ENCODE measurements at regions not wholly inside any gene's neighbourhood (a gene's known extent, or its start where the extent isn't known, plus 50 kb on each side); places are given as distances from the start of the nearest gene placed in this dataset.

- no TSS peak for BruUV-seq (replicated peaks)
- CTCF ChIA-PET = no interaction called here
- FAIRE-seq = no peak
- H2AFZ ChIP-seq (ENCODE audit: low read depth, low read length) = no peak overlapping the region
- no peak for DNase-seq (ENCODE audit: low read depth, low spot score)
- H3K27me3 ChIP-seq (ENCODE audit: control insufficient read depth in 2 of 2, insufficient read depth in 2 of 2, low read length in 2 of 2) = no peaks in the 10 kb centered on the region
- no peaks in the 10 kb centered on the region for H4K20me1 ChIP-seq (replicated peaks; ENCODE audit: control insufficient read depth, extremely low read depth, insufficient read depth, low read length)
- no peak for TF ChIP-seq MYC (IDR thresholded peaks at IDR 0.05; ENCODE audit: low read depth, low read length)
- no peak for TF ChIP-seq MAX (IDR thresholded peaks at IDR 0.05; ENCODE audit: insufficient read depth, insufficient read length)
- TF ChIP-seq GATA2 (IDR thresholded peaks at IDR 0.05; ENCODE audit: insufficient read depth, insufficient read length, low read depth, low read length) = no peak
- H3K4me3 ChIP-seq (replicated peaks in 1 of 3; ENCODE audit: insufficient read depth in 1 of 3, low read depth in 1 of 3, low read length in 3 of 3) = no peak overlapping the region
- no peak overlapping the region for H3K4me2 ChIP-seq (ENCODE audit: insufficient read depth, low read length)
- no peaks in the 10 kb centered on the region for H3K9me3 ChIP-seq (replicated peaks; ENCODE audit: control insufficient read depth, insufficient read depth, low read length)
- intact Hi-C loops (cut with micrococcal nuclease) (no loop called here), dilution Hi-C loops (cut with MboI; ENCODE audit: extremely low pct_ligation_motif_present, low sequenced_read_pairs) (no loop called here)
- H3K9me1 ChIP-seq (replicated peaks; ENCODE audit: control insufficient read depth, extremely low read depth, insufficient read depth, low read length) = no peaks in the 10 kb centered on the region
- POLR2A ChIA-PET = no interaction called here
- H3K36me3 ChIP-seq (ENCODE audit: control insufficient read depth in 2 of 2, extremely low read depth in 1 of 2, insufficient read depth in 2 of 2, low read length in 2 of 2) = no peaks in the 10 kb centered on the region
- no peaks in the 10 kb centered on the region for H3K4me1 ChIP-seq (ENCODE audit: control insufficient read depth, extremely low read depth, insufficient read depth, low read length)
- no peaks in the 10 kb centered on the region for H3K79me2 ChIP-seq (ENCODE audit: control insufficient read depth, insufficient read depth, low read length)
- H3K27ac ChIP-seq (ENCODE audit: insufficient read depth, low read depth, low read length) = no peak overlapping the region
- H3K9ac ChIP-seq (replicated peaks; ENCODE audit: extremely low read depth, insufficient read depth, low read length) = no peak overlapping the region
Measured at GRCh38 chr17:83014297-83014696, 65.1 kb upstream of the METRNL start.

GRCh38 chr17:83014940-83015910 is 64.2 kb upstream of the METRNL start:
- no peak for DNase-seq (ENCODE audit: low read depth, low spot score)
- ChIA-PET CTCF (no interaction called here), POLR2A (no interaction called here)
- intact Hi-C loops (cut with micrococcal nuclease) (no loop called here), dilution Hi-C loops (cut with MboI; ENCODE audit: extremely low pct_ligation_motif_present, low sequenced_read_pairs) (no loop called here)
- no peak overlapping the region for H3K9ac ChIP-seq (replicated peaks; ENCODE audit: extremely low read depth, insufficient read depth, low read length)
- no peaks in the 10 kb centered on the region for H3K27me3 ChIP-seq (ENCODE audit: control insufficient read depth in 2 of 2, insufficient read depth in 2 of 2, low read length in 2 of 2)
- H4K20me1 ChIP-seq (replicated peaks; ENCODE audit: control insufficient read depth, extremely low read depth, insufficient read depth, low read length) = no peaks in the 10 kb centered on the region
- no peaks in the 10 kb centered on the region for H3K4me1 ChIP-seq (ENCODE audit: control insufficient read depth, extremely low read depth, insufficient read depth, low read length)
- no peak overlapping the region for H2AFZ ChIP-seq (ENCODE audit: low read depth, low read length)
- no peak overlapping the region for H3K27ac ChIP-seq (ENCODE audit: insufficient read depth, low read depth, low read length)
- no peaks in the 10 kb centered on the region for H3K9me1 ChIP-seq (replicated peaks; ENCODE audit: control insufficient read depth, extremely low read depth, insufficient read depth, low read length)
- H3K4me2 ChIP-seq (ENCODE audit: insufficient read depth, low read length) = no peak overlapping the region
- no peak for FAIRE-seq
- BruUV-seq (replicated peaks) = no TSS peak
- no peaks in the 10 kb centered on the region for H3K9me3 ChIP-seq (replicated peaks; ENCODE audit: control insufficient read depth, insufficient read depth, low read length)
- H3K4me3 ChIP-seq (replicated peaks in 1 of 3; ENCODE audit: insufficient read depth in 1 of 3, low read depth in 1 of 3, low read length in 3 of 3) = no peak overlapping the region
- no peaks in the 10 kb centered on the region for H3K79me2 ChIP-seq (ENCODE audit: control insufficient read depth, insufficient read depth, low read length)
- no peaks in the 10 kb centered on the region for H3K36me3 ChIP-seq (ENCODE audit: control insufficient read depth in 2 of 2, extremely low read depth in 1 of 2, insufficient read depth in 2 of 2, low read length in 2 of 2)
- TF ChIP-seq FOS (IDR thresholded peaks at IDR 0.05; ENCODE audit: borderline replicate concordance, insufficient read depth, low read length) (no peak), JUN (IDR thresholded peaks at IDR 0.05; ENCODE audit: borderline replicate concordance, insufficient read depth, insufficient read length, low read depth) (no peak), POLR2AphosphoS5 (IDR thresholded peaks at IDR 0.05; ENCODE audit: insufficient read depth, low read depth, low read length) (no peak), CTCF (IDR thresholded peaks at IDR 0.05; ENCODE audit: extremely low read depth in 1 of 2, insufficient read depth in 1 of 2, low read depth in 1 of 2, low read length in 2 of 2) (no peak), POLR2A (IDR thresholded peaks at IDR 0.05; ENCODE audit: low read depth, low read length) (no peak), MAX (IDR thresholded peaks at IDR 0.05; ENCODE audit: insufficient read depth, insufficient read length) (no peak), GATA2 (IDR thresholded peaks at IDR 0.05; ENCODE audit: insufficient read depth, insufficient read length, low read depth, low read length) (no peak), MYC (IDR thresholded peaks at IDR 0.05; ENCODE audit: low read depth, low read length) (no peak), EZH2 (IDR thresholded peaks at IDR 0.05; ENCODE audit: borderline replicate concordance, low read depth, low read length, severe bottlenecking) (no peak)
